ENCODE measurements at regions not wholly inside any gene's neighbourhood (a gene's known extent, or its start where the extent isn't known, plus 50 kb on each side); places are given as distances from the start of the nearest gene placed in this dataset.

DNA sequence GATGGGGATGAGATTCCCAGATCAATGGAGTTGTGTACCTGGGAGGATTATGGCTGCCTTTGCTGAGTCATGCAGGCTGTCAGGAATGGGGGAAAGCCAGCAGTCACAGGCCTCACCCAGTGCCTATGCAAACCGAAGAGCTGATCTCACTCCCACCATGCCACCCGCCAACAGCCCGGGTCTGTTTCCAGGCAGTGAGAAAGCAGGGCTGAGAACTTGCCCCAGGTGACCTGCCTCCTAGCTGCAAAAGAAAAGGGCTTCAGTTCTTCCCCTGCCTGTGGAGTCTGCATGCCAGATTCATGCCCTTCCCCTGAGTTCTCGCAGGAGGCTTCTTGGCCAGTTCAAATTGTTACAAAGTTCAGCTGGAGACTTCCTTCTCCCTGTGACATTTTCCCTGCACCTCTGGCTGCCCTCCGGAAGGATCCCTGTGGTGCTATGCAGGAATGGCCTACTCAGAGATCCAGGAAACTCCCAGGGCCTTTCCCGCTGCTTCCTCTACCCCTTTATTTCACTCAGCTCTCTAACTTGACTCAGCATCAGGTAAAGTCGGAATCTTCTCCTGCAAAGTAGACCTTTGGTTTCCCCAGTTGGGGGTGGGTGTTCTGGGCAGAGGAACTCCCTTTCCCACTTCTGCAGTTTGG, 71.5 kb upstream of the B3GAT2 start:
- Histone ChIP-seq H3F3A (ENCODE audit: insufficient read depth) (no peaks in the 10 kb centered on the region), H3K9ac (ENCODE audit: low read length) (no peak overlapping the region), H3K4me3 (ENCODE audit: insufficient read depth, low read length, poor library complexity, severe bottlenecking) (no peak overlapping the region), H3K36me3 (ENCODE audit: low read length) (no peaks in the 10 kb centered on the region), H3K79me2 (ENCODE audit: insufficient read depth, low read length) (no peaks in the 10 kb centered on the region), H2AFZ (ENCODE audit: low read depth, low read length, severe bottlenecking) (no peak overlapping the region), H4K20me1 (ENCODE audit: low read depth, low read length) (no peaks in the 10 kb centered on the region), H3K27ac (ENCODE audit: low read depth, low read length) (no peak overlapping the region), H3K9me3 (ENCODE audit: insufficient read depth, low read length) (no peaks in the 10 kb centered on the region), H3K9me2 (replicated peaks; ENCODE audit: insufficient read depth, low read length) (no peaks in the 10 kb centered on the region), H3K27me3 (ENCODE audit: low read length) (no peaks in the 10 kb centered on the region), H3K4me2 (ENCODE audit: low read depth, low read length, poor library complexity, severe bottlenecking) (no peak overlapping the region)
- TF ChIP-seq, protein P1, sequence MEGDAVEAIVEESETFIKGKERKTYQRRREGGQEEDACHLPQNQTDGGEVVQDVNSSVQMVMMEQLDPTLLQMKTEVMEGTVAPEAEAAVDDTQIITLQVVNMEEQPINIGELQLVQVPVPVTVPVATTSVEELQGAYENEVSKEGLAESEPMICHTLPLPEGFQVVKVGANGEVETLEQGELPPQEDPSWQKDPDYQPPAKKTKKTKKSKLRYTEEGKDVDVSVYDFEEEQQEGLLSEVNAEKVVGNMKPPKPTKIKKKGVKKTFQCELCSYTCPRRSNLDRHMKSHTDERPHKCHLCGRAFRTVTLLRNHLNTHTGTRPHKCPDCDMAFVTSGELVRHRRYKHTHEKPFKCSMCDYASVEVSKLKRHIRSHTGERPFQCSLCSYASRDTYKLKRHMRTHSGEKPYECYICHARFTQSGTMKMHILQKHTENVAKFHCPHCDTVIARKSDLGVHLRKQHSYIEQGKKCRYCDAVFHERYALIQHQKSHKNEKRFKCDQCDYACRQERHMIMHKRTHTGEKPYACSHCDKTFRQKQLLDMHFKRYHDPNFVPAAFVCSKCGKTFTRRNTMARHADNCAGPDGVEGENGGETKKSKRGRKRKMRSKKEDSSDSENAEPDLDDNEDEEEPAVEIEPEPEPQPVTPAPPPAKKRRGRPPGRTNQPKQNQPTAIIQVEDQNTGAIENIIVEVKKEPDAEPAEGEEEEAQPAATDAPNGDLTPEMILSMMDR (IDR thresholded peaks at IDR 0.05; ENCODE audit: insufficient read depth, low read length, poor library complexity, severe bottlenecking): no peak
- TF ChIP-seq EZH2phosphoT487 (conservative IDR thresholded peaks at IDR 0.05; ENCODE audit: low read length): no peak

DNA sequence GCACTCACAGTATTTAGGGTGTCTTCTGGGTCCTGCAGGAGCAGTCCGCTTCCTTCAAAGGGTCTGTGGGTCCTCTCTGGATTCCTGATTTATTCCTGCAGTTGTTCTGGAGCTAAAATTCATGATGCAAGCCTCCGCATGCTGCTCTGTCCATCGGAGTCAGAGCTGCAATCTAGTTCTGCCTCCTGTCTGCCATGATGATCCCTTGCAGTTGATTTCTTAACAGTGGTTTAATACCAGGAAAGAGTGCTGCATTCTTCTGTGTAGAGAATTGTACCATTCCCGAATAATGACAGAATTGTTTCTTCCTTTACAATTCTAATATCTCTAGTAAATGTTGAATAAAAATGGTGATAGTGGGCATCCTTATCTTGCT, 72.0 kb upstream of the B3GAT2 start:
- H4K20me1 ChIP-seq (ENCODE audit: low read depth, low read length): no peaks in the 10 kb centered on the region
- no peak overlapping the region for H3K27ac ChIP-seq (ENCODE audit: low read depth, low read length)
- no peaks in the 10 kb centered on the region for H3K9me3 ChIP-seq (ENCODE audit: insufficient read depth, low read length)
- TF ChIP-seq EZH2phosphoT487 (conservative IDR thresholded peaks at IDR 0.05; ENCODE audit: low read length): no peak
- TF ChIP-seq, protein P1 (IDR thresholded peaks at IDR 0.05; ENCODE audit: insufficient read depth, low read length, poor library complexity, severe bottlenecking): no peak
- no peak overlapping the region for H3K4me3 ChIP-seq (ENCODE audit: insufficient read depth, low read length, poor library complexity, severe bottlenecking)
- H3K4me2 ChIP-seq (ENCODE audit: low read depth, low read length, poor library complexity, severe bottlenecking): no peak overlapping the region
- no peaks in the 10 kb centered on the region for H3K36me3 ChIP-seq (ENCODE audit: low read length)
- H3K27me3 ChIP-seq (ENCODE audit: low read length): no peaks in the 10 kb centered on the region
- no peaks in the 10 kb centered on the region for H3F3A ChIP-seq (ENCODE audit: insufficient read depth)
- no peak overlapping the region for H3K9ac ChIP-seq (ENCODE audit: low read length)
- no peak overlapping the region for H2AFZ ChIP-seq (ENCODE audit: low read depth, low read length, severe bottlenecking)
- no peaks in the 10 kb centered on the region for H3K79me2 ChIP-seq (ENCODE audit: insufficient read depth, low read length)
- no peaks in the 10 kb centered on the region for H3K9me2 ChIP-seq (replicated peaks; ENCODE audit: insufficient read depth, low read length)

DNA sequence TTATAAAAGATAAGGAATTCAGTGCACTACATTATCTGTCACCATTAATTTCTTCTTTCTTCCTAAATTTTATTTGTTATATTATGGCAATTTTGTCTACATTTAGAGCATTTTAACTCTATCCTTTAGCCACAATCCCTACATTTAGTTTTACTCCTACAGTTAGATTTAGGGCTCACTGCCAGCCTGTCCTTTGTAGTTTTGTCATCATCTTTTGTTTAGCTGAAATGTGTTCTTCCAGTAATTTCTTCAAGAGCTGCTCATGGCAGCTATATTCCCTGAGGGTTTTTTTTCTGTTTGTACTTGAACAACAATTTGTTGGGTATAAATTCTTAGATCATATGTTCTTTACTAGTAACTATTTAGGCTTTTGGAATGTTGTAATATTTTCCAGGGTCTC, 72.7 kb upstream of the B3GAT2 start:
- H3K9me2 ChIP-seq (replicated peaks; ENCODE audit: insufficient read depth, low read length): no peaks in the 10 kb centered on the region
- H3K27me3 ChIP-seq (ENCODE audit: low read length): no peaks in the 10 kb centered on the region
- no peak overlapping the region for H3K9ac ChIP-seq (ENCODE audit: low read length)
- H3K36me3 ChIP-seq (ENCODE audit: low read length): no peaks in the 10 kb centered on the region
- H3K4me2 ChIP-seq (ENCODE audit: low read depth, low read length, poor library complexity, severe bottlenecking): no peak overlapping the region
- H3F3A ChIP-seq (ENCODE audit: insufficient read depth): no peaks in the 10 kb centered on the region
- no peaks in the 10 kb centered on the region for H3K79me2 ChIP-seq (ENCODE audit: insufficient read depth, low read length)
- no peak overlapping the region for H3K4me3 ChIP-seq (ENCODE audit: insufficient read depth, low read length, poor library complexity, severe bottlenecking)
- H4K20me1 ChIP-seq (ENCODE audit: low read depth, low read length): no peaks in the 10 kb centered on the region
- H3K27ac ChIP-seq (ENCODE audit: low read depth, low read length): no peak overlapping the region
- H2AFZ ChIP-seq (ENCODE audit: low read depth, low read length, severe bottlenecking): no peak overlapping the region
- TF ChIP-seq EZH2phosphoT487 (conservative IDR thresholded peaks at IDR 0.05; ENCODE audit: low read length): no peak
- TF ChIP-seq, protein P1 (IDR thresholded peaks at IDR 0.05; ENCODE audit: insufficient read depth, low read length, poor library complexity, severe bottlenecking): no peak
- no peaks in the 10 kb centered on the region for H3K9me3 ChIP-seq (ENCODE audit: insufficient read depth, low read length)

Measured in SU-DHL-6 (cell line).